ENCODE measurements at regions not wholly inside any gene's neighbourhood (a gene's known extent, or its start where the extent isn't known, plus 50 kb on each side); places are given as distances from the start of the nearest gene placed in this dataset.
A peak's percentile ranks its signal among the peaks of the same experiment; 100 is the strongest.

DNA sequence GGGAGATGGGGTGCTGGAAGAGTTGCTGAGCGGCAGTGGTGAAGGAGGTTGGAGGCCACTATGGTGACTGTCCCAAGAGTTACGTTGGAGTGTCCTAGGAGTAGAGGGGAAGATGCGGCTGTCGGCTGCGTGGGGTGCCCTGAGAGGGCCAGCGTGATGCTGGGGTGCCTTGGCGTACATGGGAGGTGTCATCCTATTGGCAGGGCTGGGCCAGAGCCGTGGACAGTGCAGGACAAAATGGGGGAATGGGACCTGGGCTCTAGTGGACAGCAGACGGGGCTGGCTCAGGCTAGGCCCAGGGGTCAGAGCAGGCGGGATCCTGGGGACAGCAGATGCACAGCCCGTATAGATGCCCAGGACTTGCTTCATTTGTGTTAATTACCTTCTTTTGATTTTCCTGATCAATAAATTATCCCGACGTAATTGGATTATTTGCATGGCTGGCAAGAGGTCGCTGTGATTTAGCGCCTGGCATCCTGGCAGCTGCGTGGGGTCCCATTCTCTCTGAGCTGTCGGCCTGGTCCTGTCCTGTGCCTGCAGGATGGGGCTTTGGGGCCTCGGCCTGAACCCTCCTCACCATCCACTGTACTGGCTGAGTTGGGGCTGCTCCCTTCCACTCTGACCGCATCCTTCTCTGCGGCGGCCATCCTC lies 203.9 kb upstream of the C14orf180 start:
- no peaks in the 10 kb centered on the region for H4K20me1 ChIP-seq (ENCODE audit: insufficient read depth)
- no peak overlapping the region for H3K9ac ChIP-seq (ENCODE audit: low read length)
- no peak overlapping the region for H3K27ac ChIP-seq (ENCODE audit: low read length)
- H2AFZ ChIP-seq (ENCODE audit: low read depth, low read length): no peak overlapping the region
- H3F3A ChIP-seq (ENCODE audit: insufficient read depth, low read length, poor library complexity, severe bottlenecking): no peaks in the 10 kb centered on the region
- H3K9me3 ChIP-seq (ENCODE audit: low read length): no peaks in the 10 kb centered on the region
- H3K27me3 ChIP-seq (ENCODE audit: insufficient read depth, low read depth, low read length): no peaks in the 10 kb centered on the region
- H3K4me2 ChIP-seq (ENCODE audit: low read length): no peak overlapping the region
- H3K9me2 ChIP-seq (ENCODE audit: insufficient read depth, low read length): no peaks in the 10 kb centered on the region
- no peak overlapping the region for H3K4me3 ChIP-seq (ENCODE audit: low read length)
- H3K36me3 ChIP-seq (ENCODE audit: insufficient read depth, low read length): no peaks in the 10 kb centered on the region
- TF ChIP-seq EP300 (conservative IDR thresholded peaks at IDR 0.05; ENCODE audit: poor library complexity, severe bottlenecking): no peak
- no peak for TF ChIP-seq MXI1 (conservative IDR thresholded peaks at IDR 0.05; ENCODE audit: poor library complexity, severe bottlenecking)
- no peak for TF ChIP-seq RAD21 (conservative IDR thresholded peaks at IDR 0.05)
- no peak for TF ChIP-seq TAF1 (IDR thresholded peaks at IDR 0.05; ENCODE audit: low read depth)
- TF ChIP-seq, protein P1, sequence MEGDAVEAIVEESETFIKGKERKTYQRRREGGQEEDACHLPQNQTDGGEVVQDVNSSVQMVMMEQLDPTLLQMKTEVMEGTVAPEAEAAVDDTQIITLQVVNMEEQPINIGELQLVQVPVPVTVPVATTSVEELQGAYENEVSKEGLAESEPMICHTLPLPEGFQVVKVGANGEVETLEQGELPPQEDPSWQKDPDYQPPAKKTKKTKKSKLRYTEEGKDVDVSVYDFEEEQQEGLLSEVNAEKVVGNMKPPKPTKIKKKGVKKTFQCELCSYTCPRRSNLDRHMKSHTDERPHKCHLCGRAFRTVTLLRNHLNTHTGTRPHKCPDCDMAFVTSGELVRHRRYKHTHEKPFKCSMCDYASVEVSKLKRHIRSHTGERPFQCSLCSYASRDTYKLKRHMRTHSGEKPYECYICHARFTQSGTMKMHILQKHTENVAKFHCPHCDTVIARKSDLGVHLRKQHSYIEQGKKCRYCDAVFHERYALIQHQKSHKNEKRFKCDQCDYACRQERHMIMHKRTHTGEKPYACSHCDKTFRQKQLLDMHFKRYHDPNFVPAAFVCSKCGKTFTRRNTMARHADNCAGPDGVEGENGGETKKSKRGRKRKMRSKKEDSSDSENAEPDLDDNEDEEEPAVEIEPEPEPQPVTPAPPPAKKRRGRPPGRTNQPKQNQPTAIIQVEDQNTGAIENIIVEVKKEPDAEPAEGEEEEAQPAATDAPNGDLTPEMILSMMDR (IDR thresholded peaks at IDR 0.05; ENCODE audit: poor library complexity, severe bottlenecking): no peak
- TF ChIP-seq POLR2AphosphoS5 (IDR thresholded peaks at IDR 0.05): no peak
- H3K79me2 ChIP-seq (replicated peaks; ENCODE audit: insufficient read depth, low read length): no peaks in the 10 kb centered on the region

DNA sequence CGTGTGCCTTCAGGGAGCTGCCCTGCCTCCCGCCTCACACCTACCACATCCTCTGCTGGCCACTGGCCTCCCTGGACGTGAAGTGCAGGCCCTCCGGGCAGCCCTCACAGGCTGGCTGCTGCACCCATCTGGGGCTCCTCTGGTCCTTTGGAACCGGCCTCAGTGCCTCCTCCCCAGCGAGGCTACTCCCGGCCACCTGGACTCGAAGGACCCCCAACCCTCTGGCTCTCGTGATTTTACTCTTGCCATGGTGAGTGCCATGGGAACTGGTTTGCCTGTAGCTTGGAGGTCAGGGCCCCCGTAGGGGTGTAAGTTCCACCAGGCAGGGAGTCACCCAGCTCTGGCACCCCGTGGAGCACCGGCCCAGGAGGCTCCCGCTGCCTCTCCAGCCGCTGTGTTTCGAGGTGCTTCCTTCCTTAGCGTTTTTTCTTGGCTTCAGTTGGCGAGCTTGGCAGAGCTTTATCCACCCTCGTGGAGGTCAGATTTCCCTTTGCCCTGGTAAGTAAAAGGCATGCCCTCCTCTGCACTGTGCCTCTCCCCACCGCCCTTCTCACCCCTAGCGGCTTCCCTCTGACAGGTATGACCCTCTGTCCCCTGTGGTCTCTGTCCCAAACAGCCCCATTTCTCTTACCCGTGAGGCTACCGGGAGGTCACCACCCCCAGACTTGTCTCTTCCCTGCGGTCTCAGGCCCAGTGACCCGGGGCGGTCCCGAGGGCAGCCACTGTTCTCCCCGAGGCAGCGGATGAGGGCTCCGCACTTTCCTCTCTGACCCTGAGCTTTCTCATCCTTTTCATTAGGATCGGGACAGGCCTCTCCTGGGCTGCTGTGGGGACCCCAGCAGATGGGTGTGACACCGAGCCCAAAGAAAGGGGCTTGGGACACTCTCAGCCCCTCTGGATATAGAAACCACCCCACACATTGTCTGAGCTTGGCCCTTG lies 203.1 kb upstream of the C14orf180 start:
- Histone ChIP-seq H3K4me2 (ENCODE audit: low read length) (no peak overlapping the region), H2AFZ (ENCODE audit: low read depth, low read length) (no peak overlapping the region), H3K4me3 (ENCODE audit: low read length) (no peak overlapping the region), H3K9ac (ENCODE audit: low read length) (no peak overlapping the region), H3K9me2 (ENCODE audit: insufficient read depth, low read length) (no peaks in the 10 kb centered on the region), H3F3A (ENCODE audit: insufficient read depth, low read length, poor library complexity, severe bottlenecking) (no peaks in the 10 kb centered on the region), H3K36me3 (ENCODE audit: insufficient read depth, low read length) (no peaks in the 10 kb centered on the region), H3K27me3 (ENCODE audit: insufficient read depth, low read depth, low read length) (no peaks in the 10 kb centered on the region), H4K20me1 (ENCODE audit: insufficient read depth) (no peaks in the 10 kb centered on the region), H3K79me2 (replicated peaks; ENCODE audit: insufficient read depth, low read length) (no peaks in the 10 kb centered on the region), H3K27ac (ENCODE audit: low read length) (peak overlapping the region; percentile 98), H3K9me3 (ENCODE audit: low read length) (no peaks in the 10 kb centered on the region)
- no peak for TF ChIP-seq RAD21 (conservative IDR thresholded peaks at IDR 0.05)
- TF ChIP-seq SMC3 (conservative IDR thresholded peaks at IDR 0.05; ENCODE audit: poor library complexity): no peak
- TF ChIP-seq MXI1 (conservative IDR thresholded peaks at IDR 0.05; ENCODE audit: poor library complexity, severe bottlenecking): no peak

GRCh38 chr14:104377256-104377655 lies 202.3 kb upstream of the C14orf180 start:
- Histone ChIP-seq H3K79me2 (replicated peaks; ENCODE audit: insufficient read depth, low read length) (no peaks in the 10 kb centered on the region), H3F3A (ENCODE audit: insufficient read depth, low read length, poor library complexity, severe bottlenecking) (no peaks in the 10 kb centered on the region), H3K9ac (ENCODE audit: low read length) (peak overlapping the region; percentile 75), H2AFZ (ENCODE audit: low read depth, low read length) (no peak overlapping the region), H3K4me2 (ENCODE audit: low read length) (no peak overlapping the region), H3K4me3 (ENCODE audit: low read length) (peak overlapping the region; percentile 52), H3K9me3 (ENCODE audit: low read length) (no peaks in the 10 kb centered on the region), H4K20me1 (ENCODE audit: insufficient read depth) (no peaks in the 10 kb centered on the region), H3K36me3 (ENCODE audit: insufficient read depth, low read length) (no peaks in the 10 kb centered on the region), H3K9me2 (ENCODE audit: insufficient read depth, low read length) (no peaks in the 10 kb centered on the region), H3K27ac (ENCODE audit: low read length) (peak overlapping the region; percentile 98), H3K27me3 (ENCODE audit: insufficient read depth, low read depth, low read length) (no peaks in the 10 kb centered on the region)
- TF ChIP-seq RAD21 (conservative IDR thresholded peaks at IDR 0.05): no peak
- no peak for TF ChIP-seq POLR2AphosphoS5 (IDR thresholded peaks at IDR 0.05)
- TF ChIP-seq MXI1 (conservative IDR thresholded peaks at IDR 0.05; ENCODE audit: poor library complexity, severe bottlenecking): no peak
- TF ChIP-seq, protein P1 (IDR thresholded peaks at IDR 0.05; ENCODE audit: poor library complexity, severe bottlenecking): no peak
- no peak for TF ChIP-seq EZH2 (IDR thresholded peaks at IDR 0.05; ENCODE audit: borderline replicate concordance, insufficient read depth, low read length, poor library complexity, severe bottlenecking)
- no peak for TF ChIP-seq TAF1 (IDR thresholded peaks at IDR 0.05; ENCODE audit: low read depth)
- TF ChIP-seq REST (IDR thresholded peaks at IDR 0.05; ENCODE audit: borderline replicate concordance): no peak
- TF ChIP-seq SMC3 (conservative IDR thresholded peaks at IDR 0.05; ENCODE audit: poor library complexity): no peak
- no peak for TF ChIP-seq EP300 (conservative IDR thresholded peaks at IDR 0.05; ENCODE audit: poor library complexity, severe bottlenecking)
